ENCODE measurements at regions not wholly inside any gene's neighbourhood (a gene's known extent, or its start where the extent isn't known, plus 50 kb on each side); places are given as distances from the start of the nearest gene placed in this dataset.

DNA sequence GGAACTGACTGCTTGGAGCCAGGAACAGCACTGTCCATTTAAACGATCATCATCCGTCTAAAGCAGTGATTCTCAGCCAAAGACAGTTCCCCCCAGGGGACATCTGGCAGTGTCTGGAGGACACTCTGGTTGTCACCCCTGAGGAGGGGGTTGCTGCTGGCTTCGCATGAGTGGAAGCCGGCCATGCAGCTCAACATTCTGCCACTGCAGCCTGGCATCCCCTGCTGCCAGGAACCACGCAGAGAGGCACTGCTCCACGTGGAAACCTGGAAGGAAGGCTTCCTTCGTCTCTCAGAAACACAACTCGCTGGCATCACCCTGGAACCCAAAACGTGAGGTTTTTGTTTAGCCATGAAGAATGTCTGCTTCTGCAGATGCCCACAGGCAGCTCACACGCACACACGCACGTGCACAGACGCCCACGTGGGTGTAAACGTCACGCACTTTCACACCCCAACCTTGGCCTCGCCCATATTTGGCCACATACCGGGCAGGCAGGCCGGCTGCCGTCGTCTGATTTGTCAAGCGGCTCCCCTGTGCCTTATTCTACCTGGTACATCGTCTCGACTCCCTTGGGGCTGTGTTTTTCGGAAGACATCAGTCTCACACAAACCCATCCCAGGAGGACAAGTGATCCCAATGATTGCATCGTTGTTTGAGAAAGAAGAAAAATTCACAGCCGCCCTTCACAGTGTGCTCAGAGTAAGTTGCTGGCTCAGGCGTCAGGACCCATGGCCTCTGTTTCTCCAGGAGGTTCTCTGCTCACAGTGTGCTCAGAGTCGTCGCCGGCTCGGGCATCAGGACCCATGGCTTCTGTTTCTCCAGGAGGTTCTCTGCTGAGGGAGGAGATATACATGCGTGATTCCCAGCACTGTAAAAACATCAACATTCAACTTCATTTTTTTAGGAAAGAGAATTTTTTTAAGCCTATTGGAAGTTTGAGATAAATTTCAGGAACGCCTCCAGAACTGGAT lies 127.2 kb upstream of the PPP2R2D start:
- TF ChIP-seq, protein P1, sequence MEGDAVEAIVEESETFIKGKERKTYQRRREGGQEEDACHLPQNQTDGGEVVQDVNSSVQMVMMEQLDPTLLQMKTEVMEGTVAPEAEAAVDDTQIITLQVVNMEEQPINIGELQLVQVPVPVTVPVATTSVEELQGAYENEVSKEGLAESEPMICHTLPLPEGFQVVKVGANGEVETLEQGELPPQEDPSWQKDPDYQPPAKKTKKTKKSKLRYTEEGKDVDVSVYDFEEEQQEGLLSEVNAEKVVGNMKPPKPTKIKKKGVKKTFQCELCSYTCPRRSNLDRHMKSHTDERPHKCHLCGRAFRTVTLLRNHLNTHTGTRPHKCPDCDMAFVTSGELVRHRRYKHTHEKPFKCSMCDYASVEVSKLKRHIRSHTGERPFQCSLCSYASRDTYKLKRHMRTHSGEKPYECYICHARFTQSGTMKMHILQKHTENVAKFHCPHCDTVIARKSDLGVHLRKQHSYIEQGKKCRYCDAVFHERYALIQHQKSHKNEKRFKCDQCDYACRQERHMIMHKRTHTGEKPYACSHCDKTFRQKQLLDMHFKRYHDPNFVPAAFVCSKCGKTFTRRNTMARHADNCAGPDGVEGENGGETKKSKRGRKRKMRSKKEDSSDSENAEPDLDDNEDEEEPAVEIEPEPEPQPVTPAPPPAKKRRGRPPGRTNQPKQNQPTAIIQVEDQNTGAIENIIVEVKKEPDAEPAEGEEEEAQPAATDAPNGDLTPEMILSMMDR (IDR thresholded peaks at IDR 0.05) = no peak
- TF ChIP-seq POLR2A (IDR thresholded peaks at IDR 0.05) = no peak

Measured in body of pancreas (tissue), 4 donors.